Kidney tubule cell (primary cell): ENCODE measurements at regions not wholly inside any gene's neighbourhood (a gene's known extent, or its start where the extent isn't known, plus 50 kb on each side); places are given as distances from the start of the nearest gene placed in this dataset.
"Not testable (repeated sequence)": the region's sequence is repeated elsewhere in the genome, so short reads cannot be mapped to it uniquely, and the experiment has no call there.

Experiments
- DNase-seq: peaks from one replicate; pipeline ENCODE4 v3.0.0-alpha.2; 2018; ENCODE audit warnings: low spot score

DNA sequence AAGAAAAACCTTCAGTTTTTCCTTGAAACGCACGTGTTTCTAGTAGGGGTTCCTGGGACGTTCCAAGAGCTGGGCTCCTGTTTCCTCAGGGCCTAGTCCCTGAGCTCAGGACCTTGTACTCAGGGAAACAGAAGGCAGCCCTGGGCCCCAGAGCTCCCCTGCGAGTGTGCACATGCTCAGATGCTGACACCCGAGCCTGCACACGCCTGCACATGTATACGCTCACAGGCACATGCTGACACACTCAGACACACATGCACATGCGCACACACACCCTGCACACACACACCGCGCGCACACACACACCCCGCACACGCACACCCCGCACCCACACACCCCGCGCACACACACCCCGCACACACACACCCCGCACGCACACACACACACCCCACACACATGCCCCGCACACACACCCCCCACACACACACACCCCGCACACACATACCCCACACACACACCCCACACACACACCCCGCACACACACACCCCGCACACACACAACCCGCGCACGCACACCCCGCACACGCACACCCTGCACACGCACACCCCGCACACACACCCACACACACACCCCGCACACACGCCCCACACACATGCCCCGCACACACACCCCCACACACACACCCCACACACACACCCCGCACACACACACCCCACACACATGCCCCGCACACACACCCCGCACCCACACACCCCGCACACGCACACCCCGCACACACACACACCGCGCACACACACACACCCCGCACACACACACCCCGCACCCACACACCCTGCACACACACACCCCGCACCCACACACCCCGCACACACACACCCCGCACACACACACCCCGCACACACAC is 52.2 kb downstream of the CALML3 start:
- no peak for DNase-seq

DNA sequence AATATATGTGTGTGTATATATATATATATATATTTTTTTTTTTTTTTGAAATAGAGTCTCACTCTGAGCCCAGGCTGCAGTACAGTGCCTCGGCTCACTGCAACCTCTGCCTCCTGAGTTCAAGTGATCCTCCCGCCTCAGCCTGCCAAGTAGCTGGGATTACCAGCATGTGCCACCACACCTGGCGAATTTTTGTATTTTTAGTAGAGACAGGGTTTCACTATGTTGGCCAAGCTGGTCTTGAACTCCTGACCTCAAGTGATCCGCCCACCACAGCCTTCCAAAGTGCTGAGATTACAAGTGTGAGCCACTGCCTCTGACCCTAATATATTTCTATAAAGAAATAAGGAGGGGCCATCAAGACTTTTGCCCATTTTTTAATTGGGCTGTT is 55.3 kb downstream of the CALML3 start:
- not testable (repeated sequence) for DNase-seq

DNA sequence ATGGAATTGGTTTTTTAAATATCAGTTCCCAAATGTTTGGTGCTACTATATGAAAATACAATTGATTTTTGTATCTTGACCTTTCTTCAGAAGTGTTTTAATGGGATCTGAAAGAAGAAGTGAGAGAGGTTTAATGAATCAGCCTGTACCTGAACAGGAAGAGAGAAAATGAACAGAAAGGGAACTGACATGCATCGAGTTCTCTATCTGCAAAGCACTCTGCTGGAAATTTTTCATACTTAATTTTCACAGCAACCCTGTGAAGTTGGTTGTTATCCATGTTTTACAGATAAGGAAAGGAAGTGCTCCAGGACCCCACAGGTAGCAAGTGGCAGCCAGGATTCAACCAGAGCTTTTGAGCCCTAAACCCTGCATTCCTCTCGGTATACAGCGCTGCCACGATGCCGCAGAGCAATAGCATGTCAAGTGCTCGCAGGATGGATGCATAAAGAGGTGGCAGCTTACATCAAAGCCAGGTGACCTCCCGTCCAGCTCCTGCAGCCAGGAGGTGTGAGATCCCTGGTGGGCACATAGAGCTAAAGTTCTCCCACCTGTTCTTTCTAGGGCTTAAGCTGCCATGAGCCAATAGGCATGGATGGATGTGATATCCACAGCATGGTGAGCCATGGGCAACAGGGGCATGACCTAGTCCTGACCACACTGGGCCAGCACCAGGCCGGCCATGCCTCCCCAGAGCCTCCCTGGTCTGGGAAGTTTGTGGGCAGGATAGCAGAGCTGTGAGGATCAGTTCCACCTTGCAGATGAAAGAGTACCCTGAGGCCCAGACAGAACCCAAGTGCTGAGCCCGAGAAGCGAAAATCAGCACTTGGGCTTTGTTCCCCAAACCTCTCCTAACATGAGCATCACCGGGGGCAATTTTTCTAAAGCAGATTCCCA is 57.2 kb downstream of the CALML3 start:
- DNase-seq = no peak

DNA sequence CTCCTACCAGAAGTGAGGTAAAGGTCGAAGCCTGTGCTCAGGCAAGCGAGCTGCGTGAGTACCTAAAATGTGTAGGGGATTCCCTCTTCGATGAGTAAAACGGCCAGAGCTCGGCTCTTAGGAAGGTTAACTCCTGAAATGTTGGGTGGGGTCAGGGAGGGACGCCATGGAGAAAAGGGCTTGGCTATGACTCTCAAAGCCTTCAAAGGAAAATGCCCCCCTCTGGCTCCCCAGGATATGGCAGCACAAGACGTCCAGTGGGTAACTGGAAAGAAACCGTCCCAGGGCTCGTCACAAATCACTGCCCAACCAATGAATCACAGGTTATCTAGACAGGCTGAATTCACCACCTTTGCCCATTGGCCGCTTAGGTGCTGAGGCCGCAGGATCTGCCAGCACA is 58.0 kb downstream of the CALML3 start:
- peak; percentile 69 for DNase-seq

DNA sequence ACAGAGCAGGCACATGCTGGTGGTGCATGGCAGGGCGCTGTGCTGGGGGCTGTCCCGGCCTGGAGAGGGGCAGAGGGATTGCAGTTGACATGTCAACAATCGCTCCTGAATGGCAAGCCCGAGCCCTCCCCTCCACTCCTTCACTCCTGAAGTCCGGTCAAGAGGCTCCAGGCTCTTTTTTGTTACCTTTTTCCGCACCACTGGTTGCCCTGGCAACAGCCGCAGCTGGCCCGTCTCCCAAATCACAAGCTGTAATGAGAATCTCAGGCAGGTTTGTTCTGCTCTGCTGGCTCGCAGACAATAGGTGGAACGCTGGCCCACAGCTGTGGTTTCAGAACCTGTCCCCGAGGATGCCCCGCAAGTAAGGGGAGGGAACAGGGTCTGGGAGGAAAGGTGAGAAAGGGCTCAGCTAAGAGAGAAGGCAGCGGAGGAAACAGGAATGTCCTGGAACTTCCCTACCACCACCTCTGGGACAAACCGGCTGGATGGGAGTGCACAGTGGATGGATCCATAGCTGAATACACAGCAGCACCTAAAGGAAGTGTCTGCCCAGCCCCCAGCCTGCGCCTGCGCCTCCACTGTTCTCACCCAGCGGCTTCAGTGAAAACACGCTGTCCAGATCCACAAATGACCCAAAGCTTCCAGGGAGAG is 58.9 kb downstream of the CALML3 start:
- peak; percentile 99 for DNase-seq

DNA sequence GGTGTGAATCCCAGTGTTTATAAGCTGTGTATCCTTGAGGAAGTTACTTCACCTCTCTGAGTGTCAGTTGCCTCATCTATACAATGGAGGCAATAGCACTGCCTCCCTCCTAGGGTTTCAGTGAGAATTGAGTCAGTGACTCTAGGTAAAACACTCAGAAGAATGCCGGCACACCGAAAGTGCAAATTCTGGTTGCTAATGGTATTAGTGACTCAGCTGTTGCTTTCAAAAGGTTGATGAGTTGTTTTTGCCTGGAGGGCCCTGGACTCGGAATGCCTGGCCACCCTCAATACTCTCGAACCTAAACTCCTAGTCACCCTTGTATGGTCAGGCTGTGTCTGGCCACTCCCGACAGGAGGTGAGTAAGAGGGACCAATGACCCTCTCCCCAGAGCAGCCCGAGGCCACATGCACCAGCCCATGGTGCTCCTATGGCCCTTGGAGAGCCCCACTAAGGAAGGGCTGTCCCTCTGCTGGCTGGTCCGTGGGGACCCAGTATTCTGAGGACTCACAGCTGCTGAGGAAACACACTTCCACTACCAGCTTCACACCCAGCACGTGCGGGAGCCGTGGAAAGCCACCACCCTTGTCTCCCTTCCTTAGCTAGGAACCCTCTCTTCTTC is 60.2 kb downstream of the CALML3 start:
- peak; percentile 99 for DNase-seq

DNA sequence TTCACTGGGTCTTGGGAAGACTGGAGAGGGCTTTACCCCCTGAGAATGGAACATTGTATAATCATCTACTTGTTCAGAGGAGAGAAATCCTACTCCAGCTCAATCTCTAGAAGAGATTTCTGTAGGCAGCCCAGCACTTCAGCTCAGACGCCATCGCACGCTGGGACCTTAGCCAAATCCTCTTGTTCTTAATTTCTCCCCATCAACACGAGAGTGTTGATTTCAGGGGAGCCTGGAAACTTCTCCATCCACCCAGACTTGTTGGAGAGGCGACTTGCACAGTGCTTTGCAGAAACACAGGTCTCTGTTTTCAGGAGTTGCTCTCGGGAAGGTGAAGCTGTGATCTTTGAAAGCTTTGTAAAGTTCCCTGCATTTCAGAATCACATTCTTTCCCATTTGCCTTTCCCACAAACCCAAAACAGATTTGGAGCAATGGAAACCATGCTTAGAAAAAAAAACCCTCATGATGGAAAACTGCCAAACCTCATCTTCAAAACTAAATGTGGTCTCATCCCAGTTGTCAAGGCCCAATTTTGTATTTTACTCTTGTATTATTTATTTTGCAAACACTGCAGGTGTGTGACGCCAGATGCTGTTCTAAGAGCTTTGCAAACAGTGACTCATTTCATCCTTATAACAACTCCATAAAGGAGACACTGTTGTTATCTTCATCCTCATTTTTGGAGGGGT is 60.9 kb downstream of the CALML3 start:
- DNase-seq = no peak

DNA sequence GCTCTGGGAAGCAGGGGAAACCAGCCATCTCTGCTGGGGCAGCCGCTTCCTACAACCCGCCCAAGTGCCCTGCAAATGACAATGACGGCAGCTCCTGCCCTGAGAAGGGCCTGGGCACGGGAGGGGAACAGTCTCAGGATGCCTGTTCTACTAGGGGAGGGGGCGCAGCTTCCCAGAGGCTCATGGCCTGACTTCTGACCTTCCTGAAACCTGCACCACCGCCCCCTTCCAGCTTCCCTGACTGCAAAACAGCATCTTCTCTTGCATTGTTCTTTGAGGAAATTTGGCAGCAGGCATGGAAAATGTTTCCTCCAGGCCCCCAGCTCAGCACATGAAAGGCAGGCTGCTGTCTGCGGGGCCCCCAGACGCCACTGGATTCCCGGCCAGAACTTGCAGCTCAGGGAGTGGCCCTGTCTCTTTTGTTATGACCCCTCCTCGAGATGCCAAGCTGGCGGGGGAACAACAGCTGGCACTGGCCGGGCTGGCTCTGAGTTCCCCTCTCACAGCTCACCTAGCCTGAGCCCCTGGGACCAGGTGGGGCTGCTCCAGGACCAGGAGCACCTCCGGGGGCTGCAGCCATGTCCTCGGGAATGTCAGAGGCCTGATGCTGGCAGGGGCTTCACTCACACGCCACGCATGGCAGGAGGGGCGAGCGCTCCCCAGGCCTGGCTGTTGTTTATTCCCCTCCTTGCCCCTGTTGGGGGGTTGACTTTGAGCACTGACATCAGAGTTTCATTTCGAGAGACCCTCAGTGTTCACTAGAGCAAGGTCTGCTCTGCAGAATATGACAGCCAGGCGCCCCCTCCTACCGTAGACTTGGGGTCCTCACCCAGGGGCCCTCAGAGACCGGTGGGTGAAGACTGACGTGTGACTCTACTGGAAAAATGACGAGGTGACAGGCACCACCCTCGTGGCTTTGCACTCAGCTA is 62.7 kb downstream of the CALML3 start:
- DNase-seq = no peak

DNA sequence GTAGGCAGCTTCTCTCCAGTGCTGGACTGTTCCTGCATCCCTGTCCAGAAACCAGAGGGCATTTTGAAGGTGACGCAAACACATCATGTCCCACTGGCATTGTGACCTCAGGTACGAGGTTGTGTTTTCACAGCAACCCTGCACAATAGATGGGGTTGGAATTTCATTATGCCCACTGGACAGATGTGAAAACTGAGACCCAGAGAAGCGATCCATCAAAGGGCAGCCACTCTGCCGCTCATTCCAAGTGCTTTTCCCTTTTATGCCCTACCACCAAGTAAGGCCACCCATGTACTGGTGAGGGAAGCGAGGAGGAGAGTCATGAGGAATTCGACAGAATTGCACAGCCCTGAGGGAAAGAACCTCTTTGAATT is 63.3 kb downstream of the CALML3 start:
- DNase-seq = no peak

DNA sequence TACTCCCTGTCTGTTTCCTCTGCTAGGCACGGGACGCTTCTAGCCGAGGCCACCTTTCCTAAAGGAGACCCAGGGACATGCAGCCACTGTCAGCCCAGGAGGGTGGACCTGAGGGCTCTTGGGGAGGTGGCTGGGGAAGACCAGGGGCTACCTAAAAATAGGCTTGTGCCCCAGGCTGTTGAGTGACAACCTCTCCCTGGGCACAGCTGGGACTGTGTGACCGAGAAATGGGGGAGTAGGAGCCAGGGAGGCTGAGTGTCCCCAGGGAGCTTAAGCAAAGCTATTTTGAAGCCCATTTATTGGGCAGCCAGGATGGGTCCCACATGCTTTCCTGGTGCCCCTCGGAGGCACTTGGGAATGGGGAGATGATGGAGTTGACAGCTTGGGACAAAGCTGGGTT is 63.8 kb downstream of the CALML3 start:
- DNase-seq = no peak
